HEK293 (cell line): ENCODE measurements at regions not wholly inside any gene's neighbourhood (a gene's known extent, or its start where the extent isn't known, plus 50 kb on each side); places are given as distances from the start of the nearest gene placed in this dataset.

Source experiments
- CTCF ChIA-PET: fragments of 350-600 bp; formaldehyde crosslinking; extraction: SDS; loops from one replicate; lab custom pipeline; 2021; ENCODE audit warnings: antibody characterized with exemption; lab: Yijun Ruan, JAX
- POLR2A ChIA-PET: fragments of 300-600 bp; formaldehyde crosslinking; extraction: SDS; loops from one replicate; lab custom pipeline; 2020; ENCODE audit warnings: antibody characterized with exemption, inconsistent platforms; lab: Yijun Ruan, JAX
- H3K27ac ChIP-seq: fragments of 200-500 bp; sonication (Bioruptor generic); 2 replicates; pipeline ENCODE4 v1.5.1; 2014; ENCODE audit warnings: low read depth, low read length, control low read depth, inconsistent platforms; ENCODE audit errors: extremely low read depth
- H3K36me3 ChIP-seq, 2 experiments: fragments of 200-500 bp in 1 of 2; sonication (Bioruptor generic) in 1 of 2; 1 replicate in 1 of 2; 2 replicates in 1 of 2; pipeline ENCODE4 v1.5.1; 2014 to 2017; ENCODE audit warnings: inconsistent platforms in 2 of 2, low read length in 2 of 2; ENCODE audit not compliant: control insufficient read depth in 2 of 2, insufficient read depth in 1 of 2
- H3K4me1 ChIP-seq: fragments of 200-500 bp; sonication (Bioruptor generic); 2 replicates; pipeline ENCODE4 v1.5.1; 2014; ENCODE audit warnings: mild to moderate bottlenecking, low read length, inconsistent platforms; ENCODE audit not compliant: control insufficient read depth, insufficient read depth
- H3K4me3 ChIP-seq: 2 replicates; pipeline ENCODE4 v1.5.1; 2011; ENCODE audit warnings: low read depth, mild to moderate bottlenecking, control low read depth, low read length, moderate library complexity
- H3K9me3 ChIP-seq: fragments of 200-500 bp; sonication (Bioruptor generic); 2 replicates; pipeline ENCODE4 v1.5.1; 2014; ENCODE audit warnings: low read depth, low read length, inconsistent platforms; ENCODE audit not compliant: control insufficient read depth, insufficient read depth
- FEZF1 ChIP-seq: fragments of 450-650 bp; formaldehyde crosslinking; IDR thresholded peaks from 2 replicates; pipeline ENCODE4 v1.5.1; 2016; ENCODE audit warnings: missing biosample characterization, missing genetic modification characterization
- SALL2 ChIP-seq: fragments of 450-650 bp; formaldehyde crosslinking; IDR thresholded peaks from 2 replicates; pipeline ENCODE4 v1.5.0; 2017; ENCODE audit warnings: missing biosample characterization, mild to moderate bottlenecking, missing genetic modification characterization, borderline replicate concordance
- SP3 ChIP-seq: fragments of 450-650 bp; formaldehyde crosslinking; IDR thresholded peaks from 2 replicates; pipeline ENCODE4 v1.5.1; 2016; ENCODE audit warnings: missing biosample characterization, missing genetic modification characterization
- TRIM28 ChIP-seq: IDR thresholded peaks from 2 replicates; pipeline ENCODE4 v1.6.1; 2011; ENCODE audit warnings: low read length, control low read depth, borderline replicate concordance
- ZBTB17 ChIP-seq: fragments of 450-650 bp; formaldehyde crosslinking; IDR thresholded peaks from 2 replicates; pipeline ENCODE4 v1.5.1; 2016; ENCODE audit warnings: missing biosample characterization, missing genetic modification characterization
- ZBTB48 ChIP-seq: fragments of 450-650 bp; formaldehyde crosslinking; IDR thresholded peaks from 2 replicates; pipeline ENCODE4 v1.5.1; 2016; ENCODE audit warnings: missing biosample characterization, missing genetic modification characterization
- ZEB2 ChIP-seq: fragments of 450-650 bp; formaldehyde crosslinking; IDR thresholded peaks from 2 replicates; pipeline ENCODE4 v1.5.1; 2016; ENCODE audit warnings: missing biosample characterization, missing genetic modification characterization
- ZFP41 ChIP-seq: fragments of 450-650 bp; formaldehyde crosslinking; IDR thresholded peaks from 2 replicates; pipeline ENCODE4 v1.5.1; 2016; ENCODE audit warnings: missing biosample characterization, missing genetic modification characterization, borderline replicate concordance
- ZNF114 ChIP-seq: fragments of 450-650 bp; formaldehyde crosslinking; IDR thresholded peaks from 2 replicates; pipeline ENCODE4 v1.5.0; 2017; ENCODE audit warnings: missing biosample characterization, missing genetic modification characterization
- ZNF16 ChIP-seq: fragments of 450-650 bp; formaldehyde crosslinking; IDR thresholded peaks from 2 replicates; pipeline ENCODE4 v1.5.1; 2016; ENCODE audit warnings: low read depth, missing biosample characterization, missing genetic modification characterization
- ZNF2 ChIP-seq: fragments of 450-650 bp; formaldehyde crosslinking; IDR thresholded peaks from 2 replicates; pipeline ENCODE4 v1.5.1; 2016; ENCODE audit warnings: missing biosample characterization, missing genetic modification characterization
- ZNF350 ChIP-seq: fragments of 450-650 bp; formaldehyde crosslinking; IDR thresholded peaks from 2 replicates; pipeline ENCODE4 v1.5.0; 2017; ENCODE audit warnings: missing biosample characterization, mild to moderate bottlenecking, missing genetic modification characterization
- ZNF37A ChIP-seq: fragments of 450-650 bp; IDR thresholded peaks from 2 replicates; pipeline ENCODE4 v1.5.1; 2018; ENCODE audit warnings: missing biosample characterization, missing genetic modification characterization
- ZNF426 ChIP-seq: fragments of 450-650 bp; formaldehyde crosslinking; IDR thresholded peaks from 2 replicates; pipeline ENCODE4 v1.5.1; 2017; ENCODE audit warnings: missing biosample characterization, missing genetic modification characterization, mild to moderate bottlenecking, inconsistent platforms, moderate library complexity
- ZNF48 ChIP-seq: fragments of 450-650 bp; formaldehyde crosslinking; IDR thresholded peaks from 2 replicates; pipeline ENCODE4 v1.5.1; 2016; ENCODE audit warnings: missing biosample characterization, missing genetic modification characterization
- ZNF555 ChIP-seq: fragments of 450-650 bp; formaldehyde crosslinking; conservative IDR thresholded peaks from 2 replicates; pipeline ENCODE4 v1.5.1; 2017; ENCODE audit warnings: missing biosample characterization, mild to moderate bottlenecking, missing genetic modification characterization, inconsistent platforms
- ZNF610 ChIP-seq: fragments of 450-650 bp; formaldehyde crosslinking; IDR thresholded peaks from 2 replicates; pipeline ENCODE4 v1.5.1; 2016; ENCODE audit warnings: missing biosample characterization, missing genetic modification characterization, borderline replicate concordance
- ZNF660 ChIP-seq: fragments of 450-650 bp; IDR thresholded peaks from 2 replicates; pipeline ENCODE4 v1.5.1; 2018; ENCODE audit warnings: missing biosample characterization, mild to moderate bottlenecking, missing genetic modification characterization
- ZNF747 ChIP-seq: fragments of 450-650 bp; formaldehyde crosslinking; IDR thresholded peaks from 2 replicates; pipeline ENCODE4 v1.5.1; 2016; ENCODE audit warnings: missing biosample characterization, missing genetic modification characterization
- ZNF777 ChIP-seq: fragments of 450-650 bp; formaldehyde crosslinking; IDR thresholded peaks from 2 replicates; pipeline ENCODE4 v1.5.1; 2017; ENCODE audit warnings: missing biosample characterization, missing genetic modification characterization, borderline replicate concordance
- ZSCAN16 ChIP-seq: fragments of 450-650 bp; formaldehyde crosslinking; IDR thresholded peaks from 2 replicates; pipeline ENCODE4 v1.5.1; 2016; ENCODE audit warnings: missing biosample characterization, missing genetic modification characterization
- TF ChIP-seq, protein P1 (sequence below): fragments of 450-650 bp; IDR thresholded peaks from 2 replicates; pipeline ENCODE4 v1.5.1; 2018; ENCODE audit warnings: missing biosample characterization, missing genetic modification characterization
- TF ChIP-seq, protein P2 (sequence below): fragments of 450-650 bp; formaldehyde crosslinking; optimal IDR thresholded peaks from 2 replicates; pipeline ENCODE3; 2016; ENCODE audit warnings: missing biosample characterization, mild to moderate bottlenecking, missing genetic modification characterization
- TF ChIP-seq, protein P3 (sequence below): fragments of 450-650 bp; formaldehyde crosslinking; IDR thresholded peaks from 2 replicates; pipeline ENCODE4 v1.5.1; 2016; ENCODE audit warnings: missing biosample characterization, missing genetic modification characterization

DNA sequence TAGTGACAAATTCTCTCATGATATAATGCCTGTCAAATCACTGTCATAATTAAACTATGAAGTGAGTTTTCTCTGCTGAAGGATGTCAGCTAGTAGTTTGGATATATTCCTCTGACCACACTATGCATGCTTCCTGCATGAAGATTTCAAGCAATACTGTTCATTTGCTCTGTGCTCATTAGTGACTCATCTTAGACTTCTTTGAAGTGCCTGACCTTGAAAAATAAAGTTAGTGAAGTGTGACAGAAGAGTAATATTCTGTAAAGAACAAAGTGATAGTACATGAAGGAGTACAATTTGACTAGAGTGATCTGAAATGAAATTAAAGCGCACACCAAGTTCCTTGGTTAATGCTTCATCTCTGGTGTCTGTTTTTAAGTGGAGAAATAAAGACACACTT is 629.5 kb upstream of the ANO3 start:
- ChIA-PET CTCF (interaction anchor here (0.6 kb wide), 1 partner anchor 32 kb away, joined by 4 read pairs; no protein-coding TSS in a partner anchor), POLR2A (no interaction called here)
- Histone ChIP-seq H3K9me3 (no peaks in the 10 kb centered on the region), H3K27ac (no peak overlapping the region), H3K4me3 (no peak overlapping the region), H3K4me1 (no peaks in the 10 kb centered on the region), H3K36me3 (no peaks in the 10 kb centered on the region)
- TF ChIP-seq ZNF660 (tag by site-specific recombination) (no peak), TRIM28 (no peak), SALL2 (no peak), ZNF610 (tag by site-specific recombination) (no peak), ZSCAN16 (no peak), ZNF114 (tag by site-specific recombination) (no peak), ZNF555 (tag by site-specific recombination) (no peak), FEZF1 (tag by site-specific recombination) (no peak), ZBTB17 (no peak), ZNF16 (tag by site-specific recombination) (no peak), ZNF2 (tag by site-specific recombination) (no peak), SP3 (tag by site-specific recombination) (no peak), ZFP41 (tag by site-specific recombination) (no peak), ZNF37A (tag by site-specific recombination) (no peak)
- TF ChIP-seq, protein P1, sequence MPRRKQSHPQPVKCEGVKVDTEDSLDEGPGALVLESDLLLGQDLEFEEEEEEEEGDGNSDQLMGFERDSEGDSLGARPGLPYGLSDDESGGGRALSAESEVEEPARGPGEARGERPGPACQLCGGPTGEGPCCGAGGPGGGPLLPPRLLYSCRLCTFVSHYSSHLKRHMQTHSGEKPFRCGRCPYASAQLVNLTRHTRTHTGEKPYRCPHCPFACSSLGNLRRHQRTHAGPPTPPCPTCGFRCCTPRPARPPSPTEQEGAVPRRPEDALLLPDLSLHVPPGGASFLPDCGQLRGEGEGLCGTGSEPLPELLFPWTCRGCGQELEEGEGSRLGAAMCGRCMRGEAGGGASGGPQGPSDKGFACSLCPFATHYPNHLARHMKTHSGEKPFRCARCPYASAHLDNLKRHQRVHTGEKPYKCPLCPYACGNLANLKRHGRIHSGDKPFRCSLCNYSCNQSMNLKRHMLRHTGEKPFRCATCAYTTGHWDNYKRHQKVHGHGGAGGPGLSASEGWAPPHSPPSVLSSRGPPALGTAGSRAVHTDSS (tag by site-specific recombination): no peak

DNA sequence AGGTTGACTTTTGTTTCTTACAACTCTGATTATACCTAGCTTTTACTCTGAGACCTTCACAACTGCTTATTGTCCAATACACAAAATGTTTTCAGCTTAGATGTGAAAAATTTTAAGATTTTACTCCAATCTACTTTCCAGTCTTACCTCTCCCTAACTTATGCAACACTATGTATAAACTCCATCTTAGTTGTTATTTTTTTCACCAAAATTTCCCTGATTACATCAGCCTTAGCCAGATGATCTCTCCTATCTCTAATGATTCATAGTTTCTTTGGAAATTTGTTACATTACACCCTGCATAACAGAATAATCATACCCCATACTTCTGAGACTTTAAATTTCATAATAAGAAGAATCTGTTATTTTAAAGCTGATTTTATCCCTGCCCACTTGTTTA is 621.0 kb upstream of the ANO3 start:
- Histone ChIP-seq H3K27ac (no peak overlapping the region), H3K4me3 (no peak overlapping the region), H3K4me1 (no peaks in the 10 kb centered on the region), H3K9me3 (no peaks in the 10 kb centered on the region), H3K36me3 (no peaks in the 10 kb centered on the region)
- ChIA-PET POLR2A (no interaction called here), CTCF (interaction anchor here (0.6 kb wide), 1 partner anchor 399 kb away, joined by 3 read pairs; no protein-coding TSS in a partner anchor)
- TF ChIP-seq ZNF426 (no peak), ZNF777 (tag by site-specific recombination) (no peak), ZNF350 (tag by site-specific recombination) (no peak), ZBTB48 (no peak), ZEB2 (tag by site-specific recombination) (no peak), ZNF48 (tag by site-specific recombination) (no peak), ZNF747 (no peak)
- TF ChIP-seq, protein P2, sequence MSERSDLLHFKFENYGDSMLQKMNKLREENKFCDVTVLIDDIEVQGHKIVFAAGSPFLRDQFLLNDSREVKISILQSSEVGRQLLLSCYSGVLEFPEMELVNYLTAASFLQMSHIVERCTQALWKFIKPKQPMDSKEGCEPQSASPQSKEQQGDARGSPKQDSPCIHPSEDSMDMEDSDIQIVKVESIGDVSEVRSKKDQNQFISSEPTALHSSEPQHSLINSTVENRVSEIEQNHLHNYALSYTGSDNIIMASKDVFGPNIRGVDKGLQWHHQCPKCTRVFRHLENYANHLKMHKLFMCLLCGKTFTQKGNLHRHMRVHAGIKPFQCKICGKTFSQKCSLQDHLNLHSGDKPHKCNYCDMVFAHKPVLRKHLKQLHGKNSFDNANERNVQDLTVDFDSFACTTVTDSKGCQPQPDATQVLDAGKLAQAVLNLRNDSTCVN (tag by site-specific recombination): no peak
- TF ChIP-seq, protein P3, sequence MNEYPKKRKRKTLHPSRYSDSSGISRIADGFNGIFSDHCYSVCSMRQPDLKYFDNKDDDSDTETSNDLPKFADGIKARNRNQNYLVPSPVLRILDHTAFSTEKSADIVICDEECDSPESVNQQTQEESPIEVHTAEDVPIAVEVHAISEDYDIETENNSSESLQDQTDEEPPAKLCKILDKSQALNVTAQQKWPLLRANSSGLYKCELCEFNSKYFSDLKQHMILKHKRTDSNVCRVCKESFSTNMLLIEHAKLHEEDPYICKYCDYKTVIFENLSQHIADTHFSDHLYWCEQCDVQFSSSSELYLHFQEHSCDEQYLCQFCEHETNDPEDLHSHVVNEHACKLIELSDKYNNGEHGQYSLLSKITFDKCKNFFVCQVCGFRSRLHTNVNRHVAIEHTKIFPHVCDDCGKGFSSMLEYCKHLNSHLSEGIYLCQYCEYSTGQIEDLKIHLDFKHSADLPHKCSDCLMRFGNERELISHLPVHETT (tag by site-specific recombination): no peak
